SK-N-SH treated with all-trans-retinoic acid at 6 μM for 48 hours (cell line): ENCODE measurements at regions not wholly inside any gene's neighbourhood (a gene's known extent, or its start where the extent isn't known, plus 50 kb on each side); places are given as distances from the start of the nearest gene placed in this dataset.

Experiments used
- ATAC-seq: fragments of 200-7000 bp; cut with Tn5 transposase; 3 replicates; pipeline ENCODE4 v1.9.1; 2020; ENCODE audit warnings: mild to moderate bottlenecking, moderate library complexity
- ARNTL ChIP-seq: fragments of 450-650 bp; formaldehyde crosslinking; IDR thresholded peaks from 2 replicates; pipeline ENCODE4 v1.5.0; 2020; ENCODE audit warnings: low read depth, mild to moderate bottlenecking, moderate library complexity, borderline replicate concordance
- BACH2 ChIP-seq: fragments of 250-450 bp; sonication (Bioruptor Pico); IDR thresholded peaks from 2 replicates; pipeline ENCODE4 v1.9.0; 2021; ENCODE audit warnings: mild to moderate bottlenecking, borderline replicate concordance
- CSDC2 ChIP-seq: fragments of 250-450 bp; sonication (Bioruptor Pico); IDR thresholded peaks from 2 replicates; pipeline ENCODE4 v1.5.0; 2020; ENCODE audit warnings: mild to moderate bottlenecking, moderate library complexity
- CSRNP3 ChIP-seq: fragments of 250-450 bp; sonication (Bioruptor Pico); IDR thresholded peaks from 2 replicates; pipeline ENCODE4 v1.5.1; 2021; ENCODE audit warnings: mild to moderate bottlenecking, moderate library complexity
- ESRRG ChIP-seq: fragments of 250-450 bp; sonication (Bioruptor Pico); IDR thresholded peaks from 2 replicates; pipeline ENCODE4 v1.6.1; 2021; ENCODE audit warnings: mild to moderate bottlenecking
- GLIS3 ChIP-seq: fragments of 250-450 bp; sonication (Bioruptor Pico); IDR thresholded peaks from 2 replicates; pipeline ENCODE4 v1.5.0; 2020; ENCODE audit warnings: mild to moderate bottlenecking, moderate library complexity
- ISL1 ChIP-seq: fragments of 250-450 bp; sonication (Bioruptor Pico); IDR thresholded peaks from 2 replicates; pipeline ENCODE4 v2.1.2; 2022; ENCODE audit warnings: mild to moderate bottlenecking, moderate library complexity
- OSR1 ChIP-seq: fragments of 250-450 bp; sonication (Bioruptor Pico); IDR thresholded peaks from 2 replicates; pipeline ENCODE4 v1.8.0; 2022; ENCODE audit warnings: moderate library complexity, mild to moderate bottlenecking, inconsistent platforms
- PATZ1 ChIP-seq: fragments of 250-450 bp; sonication (Bioruptor Pico); IDR thresholded peaks from 2 replicates; pipeline ENCODE4 v1.8.0; 2020; ENCODE audit warnings: mild to moderate bottlenecking, moderate library complexity, borderline replicate concordance
- POU6F1 ChIP-seq: fragments of 250-450 bp; sonication (Bioruptor Pico); IDR thresholded peaks from 2 replicates; pipeline ENCODE4 v1.8.0; 2021; ENCODE audit warnings: low read depth, mild to moderate bottlenecking, moderate library complexity, borderline replicate concordance
- SNAI2 ChIP-seq: fragments of 250-450 bp; sonication (Bioruptor Pico); IDR thresholded peaks from 2 replicates; pipeline ENCODE4 v1.5.0; 2020; ENCODE audit warnings: mild to moderate bottlenecking, moderate library complexity
- TCF4 ChIP-seq: fragments of 250-450 bp; sonication (Bioruptor Pico); IDR thresholded peaks from 2 replicates; pipeline ENCODE4 v1.8.0; 2021; ENCODE audit warnings: mild to moderate bottlenecking, moderate library complexity, borderline replicate concordance
- TOX ChIP-seq: fragments of 250-450 bp; sonication (Bioruptor Pico); IDR thresholded peaks from 2 replicates; pipeline ENCODE4 v1.8.0; 2021; ENCODE audit warnings: mild to moderate bottlenecking, moderate library complexity, borderline replicate concordance
- TSHZ2 ChIP-seq: fragments of 250-450 bp; sonication (Bioruptor Pico); IDR thresholded peaks from 2 replicates; pipeline ENCODE4 v1.5.0; 2020; ENCODE audit warnings: mild to moderate bottlenecking, moderate library complexity
- ZFP3 ChIP-seq: fragments of 250-450 bp; sonication (Bioruptor Pico); IDR thresholded peaks from 2 replicates; pipeline ENCODE4 v1.5.0; 2020; ENCODE audit warnings: mild to moderate bottlenecking, moderate library complexity
- ZFP30 ChIP-seq: fragments of 450-650 bp; formaldehyde crosslinking; IDR thresholded peaks from 2 replicates; pipeline ENCODE4 v1.5.0; 2022; ENCODE audit warnings: mild to moderate bottlenecking, moderate library complexity
- ZNF565 ChIP-seq: fragments of 450-650 bp; formaldehyde crosslinking; conservative IDR thresholded peaks from 2 replicates; pipeline ENCODE4 v1.5.0; 2020; ENCODE audit warnings: low read depth, mild to moderate bottlenecking, moderate library complexity
- ZNF70 ChIP-seq: fragments of 450-650 bp; formaldehyde crosslinking; IDR thresholded peaks from 2 replicates; pipeline ENCODE4 v1.5.0; 2020; ENCODE audit warnings: mild to moderate bottlenecking, moderate library complexity
- ZNF8 ChIP-seq: fragments of 450-650 bp; formaldehyde crosslinking; IDR thresholded peaks from 2 replicates; pipeline ENCODE4 v1.5.0; 2020; ENCODE audit warnings: mild to moderate bottlenecking, moderate library complexity

- ATAC-seq: no peak
- TF ChIP-seq GLIS3 (CRISPR knock-in tag): no peak
- no peak for TF ChIP-seq BACH2 (CRISPR knock-in tag)
- TF ChIP-seq ZNF70 (CRISPR knock-in tag): no peak
- TF ChIP-seq ZFP30 (CRISPR knock-in tag): no peak
- no peak for TF ChIP-seq ZNF8 (CRISPR knock-in tag)
- no peak for TF ChIP-seq POU6F1 (CRISPR knock-in tag)
- TF ChIP-seq ESRRG (CRISPR knock-in tag): no peak
- no peak for TF ChIP-seq ARNTL (CRISPR knock-in tag)
These were observed 119.3 kb downstream of the TMCO5A start for GRCh38 chr15:38053776-38054175.

- TF ChIP-seq ISL1 (CRISPR knock-in tag) (no peak), CSRNP3 (CRISPR knock-in tag) (no peak), ZFP3 (CRISPR knock-in tag) (no peak), BACH2 (CRISPR knock-in tag) (no peak), OSR1 (CRISPR knock-in tag) (no peak), CSDC2 (CRISPR knock-in tag) (no peak), ZNF565 (no peak), GLIS3 (CRISPR knock-in tag) (no peak), SNAI2 (CRISPR knock-in tag) (no peak), ESRRG (CRISPR knock-in tag) (no peak), ZNF8 (CRISPR knock-in tag) (no peak), TOX (CRISPR knock-in tag) (no peak), TCF4 (CRISPR knock-in tag) (no peak), ZNF70 (CRISPR knock-in tag) (no peak), POU6F1 (CRISPR knock-in tag) (no peak)
- ATAC-seq: no peak
These were observed 120.0 kb downstream of the TMCO5A start for GRCh38 chr15:38054488-38054887.

GRCh38 chr15:38058596-38059075 lies 124.2 kb downstream of the TMCO5A start:
- TF ChIP-seq ZNF565 (no peak), BACH2 (CRISPR knock-in tag) (no peak), PATZ1 (CRISPR knock-in tag) (no peak), ESRRG (CRISPR knock-in tag) (no peak), GLIS3 (CRISPR knock-in tag) (no peak), ZNF70 (CRISPR knock-in tag) (no peak), OSR1 (CRISPR knock-in tag) (no peak), TOX (CRISPR knock-in tag) (no peak), TSHZ2 (CRISPR knock-in tag) (no peak), SNAI2 (CRISPR knock-in tag) (no peak), POU6F1 (CRISPR knock-in tag) (no peak)
- no peak; the same call in 2 of the 3 replicates for ATAC-seq
